Neural progenitor cell (in vitro differentiated cells): ENCODE measurements at regions not wholly inside any gene's neighbourhood (a gene's known extent, or its start where the extent isn't known, plus 50 kb on each side); places are given as distances from the start of the nearest gene placed in this dataset.

Source experiments
- CTCF ChIP-seq: fragments of 200-600 bp; sonication (generic); IDR thresholded peaks from 2 replicates; pipeline ENCODE4 v1.5.1; 2017; ENCODE audit warnings: antibody characterized with exemption, mild to moderate bottlenecking
- EZH2 ChIP-seq: fragments of 200-600 bp; sonication (generic); IDR thresholded peaks from 2 replicates; pipeline ENCODE4 v1.6.1; 2017; ENCODE audit warnings: antibody characterized with exemption, mild to moderate bottlenecking, moderate library complexity
- EZH2phosphoT487 ChIP-seq: fragments of 200-600 bp; sonication (generic); IDR thresholded peaks from 2 replicates; pipeline ENCODE4 v1.6.1; 2017; ENCODE audit warnings: antibody characterized with exemption

- no peak for TF ChIP-seq EZH2
- no peak for TF ChIP-seq CTCF
- TF ChIP-seq EZH2phosphoT487: no peak
Observed at GRCh38 chr2:43028188-43028587, 198.2 kb downstream of the ZFP36L2 start.
